NCI-H128 (cell line): ENCODE measurements at regions not wholly inside any gene's neighbourhood (a gene's known extent, or its start where the extent isn't known, plus 50 kb on each side); places are given as distances from the start of the nearest gene placed in this dataset.

Experiments
- DNase-seq: peaks from one replicate; lab custom pipeline; 2025; ENCODE audit not compliant: unreplicated experiment; lab: John Stamatoyannopoulos, UW

DNA sequence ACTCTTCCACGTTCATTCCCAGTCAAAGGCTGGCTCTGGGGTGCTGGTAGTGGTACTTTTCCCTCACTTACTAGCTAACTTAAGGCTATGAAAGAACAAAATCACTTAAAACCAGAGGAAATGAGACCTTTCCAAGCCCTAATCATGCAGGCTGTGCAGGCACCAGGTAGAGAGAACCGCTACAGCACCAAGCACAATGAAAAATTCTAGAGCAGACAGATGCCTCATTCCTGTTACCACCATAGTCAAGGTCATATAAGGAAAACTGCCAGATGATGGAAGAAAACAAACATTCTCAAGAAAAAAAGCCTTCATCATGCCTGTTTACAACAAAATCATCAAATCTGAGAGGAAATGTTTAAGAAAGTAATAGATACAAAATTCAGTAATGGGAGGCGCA, 374.4 kb upstream of the PDE4D start:
- DNase-seq: no peak

DNA sequence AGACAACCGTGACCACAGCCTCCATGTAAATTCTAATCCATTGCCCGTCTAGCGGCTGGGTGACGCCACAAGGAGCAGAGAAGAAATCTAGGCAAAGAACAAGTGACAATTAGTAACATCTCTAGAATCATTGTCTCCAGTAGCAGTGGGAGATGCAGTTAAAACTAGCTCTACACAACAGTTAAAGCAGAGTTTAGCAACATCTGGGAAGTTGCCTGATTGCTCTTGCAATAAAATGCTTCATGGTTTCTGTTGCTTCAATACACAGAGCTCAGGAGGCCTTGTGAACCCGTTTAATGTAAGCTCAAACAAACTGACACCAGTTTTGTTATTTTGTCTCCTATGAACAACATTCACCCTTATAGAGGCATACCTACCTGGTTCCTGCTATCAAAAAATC, 369.8 kb upstream of the PDE4D start:
- no peak for DNase-seq

GRCh38 chr5:60262576-60263295, 369.2 kb upstream of the PDE4D start:
- DNase-seq: no peak

DNA sequence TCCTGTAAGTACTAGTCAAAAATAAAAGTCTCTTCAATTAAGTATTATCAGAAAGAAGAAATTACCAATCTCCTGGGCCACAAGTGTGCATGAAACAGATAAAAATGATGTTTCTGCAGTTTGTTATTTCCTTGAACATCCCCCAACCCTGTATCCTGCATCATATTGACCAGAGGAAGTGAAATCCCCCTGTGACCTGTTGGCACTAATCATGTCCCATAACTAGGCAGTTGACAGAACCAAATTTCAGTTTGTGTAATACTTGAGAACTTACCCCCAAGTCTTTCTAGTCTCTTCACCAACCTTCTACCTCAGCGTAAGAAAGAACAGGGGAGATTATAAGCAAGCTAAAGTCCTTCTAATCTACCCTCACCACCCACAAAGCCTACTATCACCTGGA, 368.2 kb upstream of the PDE4D start:
- no peak for DNase-seq

DNA sequence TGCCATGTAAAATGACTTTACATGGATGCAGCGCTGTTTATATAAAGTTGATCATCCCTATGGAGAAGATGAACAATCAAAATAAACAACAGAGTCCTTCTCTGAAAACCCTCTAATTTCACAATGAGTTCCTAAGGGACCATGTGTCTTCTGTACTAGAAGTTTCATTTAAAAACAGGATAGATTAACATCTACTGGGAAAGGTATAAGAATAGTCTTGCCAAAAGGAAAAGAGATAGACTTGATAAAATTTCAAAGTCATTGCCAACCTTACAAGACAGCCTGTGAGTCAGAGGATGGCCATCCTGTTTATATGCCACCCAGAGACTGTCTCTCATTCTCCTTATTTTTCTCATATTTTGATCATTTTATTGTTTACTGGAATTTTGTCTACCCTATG, 367.1 kb upstream of the PDE4D start:
- no peak for DNase-seq

DNA sequence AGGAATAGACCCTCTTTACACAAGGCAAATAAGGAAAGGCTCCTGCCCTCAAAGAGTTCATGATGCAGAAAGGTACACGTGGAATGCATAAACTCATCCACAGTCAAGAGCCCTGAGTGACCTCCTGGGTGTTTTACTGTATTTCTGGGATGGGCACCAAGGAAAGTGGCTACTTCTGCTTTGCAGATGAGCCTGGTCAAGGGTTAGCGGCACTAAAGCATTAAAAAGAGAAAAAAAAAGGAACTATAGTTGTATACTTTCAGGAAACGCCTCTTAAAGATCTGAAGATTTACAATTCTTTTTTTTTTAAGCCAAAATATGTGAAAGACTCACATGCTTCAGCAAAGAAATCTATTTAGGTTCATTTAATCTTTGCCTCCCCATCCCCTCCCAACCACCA, 366.2 kb upstream of the PDE4D start:
- no peak for DNase-seq

DNA sequence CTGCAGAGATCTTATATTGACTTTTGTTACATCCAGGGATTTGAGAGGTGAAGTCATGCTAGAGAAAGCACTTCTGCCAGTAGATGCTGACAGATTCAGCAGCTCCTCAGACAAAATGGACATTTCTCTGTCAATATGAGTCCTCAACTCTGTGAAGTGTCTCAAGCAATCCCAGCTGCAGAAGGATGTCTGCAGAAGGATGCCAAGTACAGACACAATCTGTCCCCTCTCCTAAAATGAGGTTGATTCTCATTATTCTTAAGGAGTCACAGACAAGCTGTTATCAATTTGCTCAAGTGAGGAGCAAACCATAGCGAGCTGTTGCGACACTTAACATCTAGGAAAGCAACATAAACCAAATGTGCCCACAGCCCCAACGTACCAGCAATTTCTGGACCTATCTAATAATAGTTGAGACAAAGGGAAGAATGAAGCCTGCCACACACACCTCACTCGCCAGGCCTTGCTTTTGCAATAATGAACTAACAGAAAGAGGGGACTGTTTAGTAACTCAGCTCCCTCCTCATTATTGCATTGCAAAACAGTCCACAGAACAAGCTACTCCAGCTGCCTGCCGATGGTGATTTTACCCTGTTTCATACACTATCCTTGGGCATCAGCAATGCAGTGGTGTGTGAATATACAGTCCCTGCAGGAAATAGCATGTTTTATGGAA, 364.2 kb upstream of the PDE4D start:
- DNase-seq: no peak

- DNase-seq: no peak
These were observed 363.0 kb upstream of the PDE4D start for GRCh38 chr5:60256546-60256945.

DNA sequence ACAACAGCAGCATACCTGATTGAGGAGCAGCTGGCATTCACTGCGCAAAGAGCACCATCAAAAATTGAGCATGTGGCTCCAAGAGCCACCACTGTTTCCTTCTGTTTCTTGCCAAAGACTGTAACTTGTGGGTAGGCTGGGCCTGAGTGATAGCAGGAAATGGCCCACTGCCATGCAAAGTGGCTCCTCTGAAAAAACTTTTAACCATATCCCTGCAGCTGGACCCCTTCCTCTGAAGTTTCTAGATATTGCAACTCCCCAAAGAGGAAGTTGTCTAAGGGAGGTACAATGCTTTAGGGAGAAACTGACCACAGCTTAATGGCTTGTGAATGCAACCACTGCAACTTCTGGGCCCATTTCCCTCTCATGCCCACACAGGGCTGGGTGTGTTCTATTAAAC, 355.4 kb upstream of the PDE4D start:
- DNase-seq: no peak

DNA sequence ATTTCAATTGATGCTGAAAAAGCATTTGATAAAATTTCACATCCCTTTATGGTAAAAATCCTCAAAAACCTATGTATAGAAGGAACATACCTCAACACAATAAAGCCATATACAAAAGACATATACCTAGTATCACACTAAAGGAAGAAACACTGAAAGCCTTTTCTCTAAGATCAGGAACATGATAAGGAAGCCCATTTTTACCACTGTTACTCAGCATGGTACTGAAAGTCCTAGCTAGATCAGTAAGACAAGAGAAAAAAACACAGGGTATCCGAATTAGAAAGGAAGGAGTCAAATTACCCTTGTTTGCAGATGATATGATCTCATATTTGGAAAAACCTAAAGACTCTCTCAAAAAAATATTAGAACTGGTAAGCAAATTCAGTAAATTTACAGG, 350.2 kb upstream of the PDE4D start:
- no peak for DNase-seq

- DNase-seq: no peak
These were observed 338.7 kb upstream of the PDE4D start for GRCh38 chr5:60232036-60232795.

- DNase-seq: no peak
These were observed 336.9 kb upstream of the PDE4D start for GRCh38 chr5:60230456-60230855.

DNA sequence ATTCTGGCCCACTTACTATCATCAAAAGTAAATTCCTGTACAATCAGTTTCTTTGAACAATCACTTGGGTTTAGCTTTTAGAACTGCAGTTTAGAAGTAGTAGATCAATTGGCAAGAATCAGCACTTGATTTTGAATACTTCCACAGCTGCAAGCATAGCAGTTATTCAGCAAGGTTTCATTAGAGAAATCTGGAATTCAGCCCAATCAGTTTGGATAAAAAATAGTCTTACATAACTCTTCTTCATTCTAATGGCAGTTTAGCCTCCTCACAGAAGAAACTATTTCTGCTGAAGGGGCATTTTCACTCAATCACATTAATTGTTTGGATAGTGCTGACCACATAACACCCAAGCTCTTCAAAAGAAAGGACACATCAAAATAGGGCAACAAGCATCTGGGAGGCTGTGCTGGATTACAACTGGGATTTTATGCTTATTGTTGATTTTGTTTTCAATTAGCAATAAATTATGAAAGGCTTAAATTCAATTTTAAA, 336.2 kb upstream of the PDE4D start:
- DNase-seq: no peak

- DNase-seq: no peak
These were observed 335.1 kb upstream of the PDE4D start for GRCh38 chr5:60228676-60229075.

DNA sequence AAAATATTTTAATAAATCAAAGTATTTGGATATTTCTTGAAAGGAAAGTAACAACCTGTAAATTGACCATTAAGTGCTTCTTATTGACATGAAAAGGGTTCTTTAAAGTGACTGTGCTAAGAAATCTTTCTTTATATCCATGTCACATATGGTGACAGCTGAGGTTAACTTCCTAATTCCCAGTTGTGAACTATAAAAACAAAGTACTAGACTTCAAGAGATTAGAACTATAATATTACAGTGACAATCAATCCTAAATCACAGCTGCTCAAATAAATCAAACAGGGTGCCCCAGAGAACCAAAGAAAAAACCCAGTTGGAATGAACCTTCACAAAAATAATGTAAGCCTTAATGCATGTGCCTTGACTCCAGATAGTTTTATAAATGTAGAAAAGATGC, 332.6 kb upstream of the PDE4D start:
- no peak for DNase-seq

DNA sequence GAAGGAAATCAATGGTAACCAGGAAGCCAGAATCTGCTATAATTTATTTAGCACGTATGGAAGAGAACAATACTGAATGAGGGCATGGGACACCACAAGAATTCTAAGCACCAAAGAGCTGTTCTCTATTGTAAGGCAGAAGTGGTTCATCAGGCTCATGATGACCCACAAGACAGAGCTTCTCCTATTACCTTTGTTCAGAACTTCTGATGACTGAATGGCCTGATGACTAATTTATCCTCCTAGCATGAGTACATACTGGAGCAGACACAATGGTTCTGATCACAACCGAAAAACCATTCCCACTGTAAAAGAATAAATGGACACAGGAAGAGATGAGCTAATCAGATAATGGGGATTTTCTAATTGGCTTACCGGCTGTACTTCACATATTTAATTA, 329.8 kb upstream of the PDE4D start:
- DNase-seq: no peak

GRCh38 chr5:60219921-60220320, 326.4 kb upstream of the PDE4D start:
- no peak for DNase-seq

DNA sequence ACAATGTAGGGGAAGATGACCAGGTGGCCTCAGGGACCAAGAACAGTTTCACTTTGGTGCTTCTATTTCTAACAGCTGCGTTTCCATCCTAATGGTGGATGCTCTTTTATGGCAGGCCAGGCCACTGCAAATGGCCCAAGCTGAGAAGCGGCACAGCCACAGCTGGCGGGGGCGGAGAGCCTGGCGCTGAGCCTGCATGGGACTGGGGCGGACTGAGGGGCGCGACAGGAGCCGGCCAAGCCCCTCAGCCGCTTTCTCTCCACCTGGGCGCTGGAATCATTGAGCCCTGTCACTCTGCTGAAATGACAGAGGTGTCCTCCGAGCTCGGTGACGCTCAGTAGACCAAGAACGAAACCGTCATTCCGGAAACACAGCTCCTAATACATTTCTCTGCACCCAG, 317.3 kb upstream of the PDE4D start:
- DNase-seq: no peak

- no peak for DNase-seq
These were observed 315.8 kb upstream of the PDE4D start for GRCh38 chr5:60209146-60209840.

DNA sequence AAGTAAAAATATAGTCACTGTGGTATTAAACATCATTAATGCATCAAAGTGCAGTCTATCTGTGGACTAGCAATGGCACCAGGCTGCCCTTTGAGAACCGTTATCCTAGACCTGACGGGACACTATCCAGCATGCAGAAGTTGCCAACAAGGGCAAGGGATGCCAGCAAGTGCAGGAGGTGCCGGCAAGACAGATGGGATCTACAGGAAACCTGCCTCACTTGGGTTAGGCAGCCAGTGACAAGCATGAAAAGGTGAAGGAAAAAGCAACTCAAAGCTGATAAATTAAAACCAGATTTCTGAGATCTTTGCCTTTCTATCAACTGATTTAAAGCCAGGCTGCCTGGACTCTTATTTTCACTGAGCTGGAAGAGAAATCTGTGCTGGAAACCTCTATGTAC, 315.2 kb upstream of the PDE4D start:
- no peak for DNase-seq

GRCh38 chr5:60207040-60207439, 313.5 kb upstream of the PDE4D start:
- DNase-seq: no peak
